K562 (cell line): ENCODE measurements at regions not wholly inside any gene's neighbourhood (a gene's known extent, or its start where the extent isn't known, plus 50 kb on each side); places are given as distances from the start of the nearest gene placed in this dataset.

Experiments
- BACH1 ChIP-seq: fragments of 200-800 bp; sonication (Bioruptor generic); IDR thresholded peaks from 2 replicates; pipeline ENCODE4 v1.6.1; 2016; ENCODE audit warnings: missing genetic modification characterization, missing compliant biosample characterization
- CCNT2 ChIP-seq: IDR thresholded peaks from 2 replicates; pipeline ENCODE4 v1.6.1; 2011; ENCODE audit warnings: borderline replicate concordance, low read depth, mild to moderate bottlenecking, moderate library complexity, mixed read lengths, low read length; ENCODE audit not compliant: insufficient read length; ENCODE audit errors: extremely low read depth
- ETV5 ChIP-seq: sonication (generic); formaldehyde crosslinking; IDR thresholded peaks from 2 replicates; pipeline ENCODE4 v1.4.0; 2020; ENCODE audit warnings: low read depth, mild to moderate bottlenecking, missing genetic modification reagents
- MCM2 ChIP-seq: fragments of 450-650 bp; IDR thresholded peaks from 2 replicates; pipeline ENCODE4 v1.6.1; 2017; ENCODE audit warnings: low read depth, mild to moderate bottlenecking
- ZNF707 ChIP-seq: fragments of 250-450 bp; sonication (Bioruptor Pico); conservative IDR thresholded peaks from 2 replicates; pipeline ENCODE4 v1.8.0; 2022; ENCODE audit warnings: inconsistent platforms, mild to moderate bottlenecking, moderate library complexity
- ZNF717 ChIP-seq: fragments of 250-450 bp; sonication (Bioruptor Pico); IDR thresholded peaks from 2 replicates; pipeline ENCODE4 v1.5.0; 2021
- TF ChIP-seq, protein P1 (sequence below): fragments of 450-650 bp; IDR thresholded peaks from 2 replicates; pipeline ENCODE4 v1.6.1; 2014; ENCODE audit warnings: low read depth, mild to moderate bottlenecking, moderate library complexity, borderline replicate concordance
- TF ChIP-seq, protein P2 (sequence below): fragments of 250-450 bp; sonication (Bioruptor Pico); IDR thresholded peaks from 2 replicates; pipeline ENCODE4 v1.8.0; 2022; ENCODE audit warnings: moderate library complexity, mild to moderate bottlenecking, inconsistent platforms
- TF ChIP-seq, protein P3 (sequence below), 2 experiments: IDR thresholded peaks; 2 replicates each; pipeline ENCODE4 v1.6.1; 2011; ENCODE audit warnings: borderline replicate concordance in 1 of 2, control low read depth in 1 of 2, low read depth in 1 of 2, low read length in 1 of 2, mild to moderate bottlenecking in 1 of 2, mixed read lengths in 1 of 2, moderate library complexity in 1 of 2; ENCODE audit not compliant: insufficient read depth in 1 of 2, insufficient read length in 1 of 2, poor library complexity in 1 of 2, severe bottlenecking in 1 of 2; ENCODE audit errors: extremely low read depth in 1 of 2

DNA sequence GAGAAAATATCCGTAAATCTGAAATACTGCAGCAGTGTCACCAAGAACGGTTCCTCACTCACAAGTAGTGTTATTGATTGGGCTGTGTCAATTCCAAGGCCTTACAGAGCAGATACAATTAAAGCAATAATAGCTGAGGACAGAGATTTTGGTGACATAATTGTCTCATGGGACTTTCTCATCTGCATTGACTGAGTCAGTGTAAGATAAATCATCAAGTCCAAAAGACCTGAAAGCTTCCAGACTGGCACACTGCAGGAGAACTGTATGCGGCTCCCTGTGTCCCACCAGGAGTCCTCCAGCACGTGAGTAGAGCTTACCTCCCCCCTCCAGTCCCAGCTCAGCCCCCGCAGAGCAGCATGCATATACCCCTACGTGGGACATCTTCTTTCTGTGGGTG, 655.2 kb upstream of the ARID1B start (continued):
- TF ChIP-seq, protein P1, sequence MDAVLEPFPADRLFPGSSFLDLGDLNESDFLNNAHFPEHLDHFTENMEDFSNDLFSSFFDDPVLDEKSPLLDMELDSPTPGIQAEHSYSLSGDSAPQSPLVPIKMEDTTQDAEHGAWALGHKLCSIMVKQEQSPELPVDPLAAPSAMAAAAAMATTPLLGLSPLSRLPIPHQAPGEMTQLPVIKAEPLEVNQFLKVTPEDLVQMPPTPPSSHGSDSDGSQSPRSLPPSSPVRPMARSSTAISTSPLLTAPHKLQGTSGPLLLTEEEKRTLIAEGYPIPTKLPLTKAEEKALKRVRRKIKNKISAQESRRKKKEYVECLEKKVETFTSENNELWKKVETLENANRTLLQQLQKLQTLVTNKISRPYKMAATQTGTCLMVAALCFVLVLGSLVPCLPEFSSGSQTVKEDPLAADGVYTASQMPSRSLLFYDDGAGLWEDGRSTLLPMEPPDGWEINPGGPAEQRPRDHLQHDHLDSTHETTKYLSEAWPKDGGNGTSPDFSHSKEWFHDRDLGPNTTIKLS, result no peak
- TF ChIP-seq BACH1 (tag) (no peak), ZNF707 (no peak), ZNF717 (CRISPR knock-in tag) (no peak), ETV5 (CRISPR knock-in tag) (no peak), MCM2 (no peak), CCNT2 (no peak)
- TF ChIP-seq, protein P2, sequence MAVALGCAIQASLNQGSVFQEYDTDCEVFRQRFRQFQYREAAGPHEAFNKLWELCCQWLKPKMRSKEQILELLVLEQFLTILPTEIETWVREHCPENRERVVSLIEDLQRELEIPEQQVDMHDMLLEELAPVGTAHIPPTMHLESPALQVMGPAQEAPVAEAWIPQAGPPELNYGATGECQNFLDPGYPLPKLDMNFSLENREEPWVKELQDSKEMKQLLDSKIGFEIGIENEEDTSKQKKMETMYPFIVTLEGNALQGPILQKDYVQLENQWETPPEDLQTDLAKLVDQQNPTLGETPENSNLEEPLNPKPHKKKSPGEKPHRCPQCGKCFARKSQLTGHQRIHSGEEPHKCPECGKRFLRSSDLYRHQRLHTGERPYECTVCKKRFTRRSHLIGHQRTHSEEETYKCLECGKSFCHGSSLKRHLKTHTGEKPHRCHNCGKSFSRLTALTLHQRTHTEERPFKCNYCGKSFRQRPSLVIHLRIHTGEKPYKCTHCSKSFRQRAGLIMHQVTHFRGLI (CRISPR knock-in tag), result no peak
- TF ChIP-seq, protein P3, sequence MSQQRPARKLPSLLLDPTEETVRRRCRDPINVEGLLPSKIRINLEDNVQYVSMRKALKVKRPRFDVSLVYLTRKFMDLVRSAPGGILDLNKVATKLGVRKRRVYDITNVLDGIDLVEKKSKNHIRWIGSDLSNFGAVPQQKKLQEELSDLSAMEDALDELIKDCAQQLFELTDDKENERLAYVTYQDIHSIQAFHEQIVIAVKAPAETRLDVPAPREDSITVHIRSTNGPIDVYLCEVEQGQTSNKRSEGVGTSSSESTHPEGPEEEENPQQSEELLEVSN (IDR thresholded peaks at IDR 0.05; ENCODE audit: borderline replicate concordance in 1 of 2, extremely low read depth in 1 of 2, insufficient read depth in 1 of 2, insufficient read length in 1 of 2, low read depth in 1 of 2, low read length in 1 of 2, poor library complexity in 1 of 2, severe bottlenecking in 1 of 2), result no peak
